Erythroblast (primary cell): ENCODE measurements at regions not wholly inside any gene's neighbourhood (a gene's known extent, or its start where the extent isn't known, plus 50 kb on each side); places are given as distances from the start of the nearest gene placed in this dataset.
"Not testable (repeated sequence)": the region's sequence is repeated elsewhere in the genome, so short reads cannot be mapped to it uniquely, and the experiment has no call there.

Experiments
- DNase-seq, 2 experiments: peaks; one replicate each; lab custom pipeline; 2025; lab: John Stamatoyannopoulos, UW
- GATA1 ChIP-seq: IDR thresholded peaks from 2 replicates; pipeline ENCODE4 v1.6.1; 2011; ENCODE audit warnings: low read depth, mild to moderate bottlenecking, control low read depth, low read length, moderate library complexity
- POLR2A ChIP-seq: IDR thresholded peaks from 2 replicates; pipeline ENCODE4 v1.6.1; 2011; ENCODE audit warnings: mild to moderate bottlenecking, low read length

DNA sequence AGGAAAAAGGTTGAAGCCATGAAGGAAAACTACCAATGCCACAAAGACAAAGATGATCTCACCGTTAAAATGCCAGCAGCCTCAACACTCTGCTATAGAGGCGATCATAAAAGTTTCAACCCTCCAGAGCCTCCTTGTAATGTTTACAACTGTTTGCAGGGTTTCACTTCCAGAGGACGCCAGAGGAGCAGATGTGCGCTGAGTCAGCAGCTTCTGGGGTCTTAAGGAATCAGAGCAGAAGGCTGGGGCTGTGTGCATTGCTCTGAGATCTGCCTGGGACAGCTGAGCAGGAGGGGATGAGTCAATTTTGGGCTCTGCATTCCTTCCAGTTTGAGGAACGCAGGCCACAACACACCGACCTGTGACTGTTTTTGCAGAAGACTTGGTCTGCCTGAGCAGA, 98.3 kb downstream of the TMEM130 start:
- no peak for TF ChIP-seq GATA1
- TF ChIP-seq POLR2A = no peak
- DNase-seq = no peak

- DNase-seq = no peak
- TF ChIP-seq GATA1 = no peak
- no peak for TF ChIP-seq POLR2A
Measured at GRCh38 chr7:98771941-98772603, 97.7 kb downstream of the TMEM130 start.

DNA sequence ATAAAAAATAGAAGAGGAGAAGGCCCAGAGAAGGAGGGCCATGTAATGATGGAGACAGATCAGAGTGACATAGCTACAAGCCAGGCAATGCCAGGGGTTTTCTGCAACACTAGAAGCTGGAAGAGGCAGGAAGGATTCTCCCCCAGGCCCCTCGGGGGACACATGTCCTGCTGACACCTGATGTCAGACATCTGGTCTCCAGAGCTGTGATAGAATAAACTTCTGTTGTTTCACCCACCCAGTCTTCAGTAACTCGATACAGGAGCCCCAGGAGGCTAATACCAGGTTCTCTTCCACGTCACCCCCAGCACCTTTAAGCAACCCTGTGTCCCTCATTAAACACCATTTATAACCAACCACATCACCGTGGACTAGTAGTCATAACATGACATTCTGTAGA, 94.9 kb downstream of the TMEM130 start:
- no peak for TF ChIP-seq POLR2A
- no peak for TF ChIP-seq GATA1

DNA sequence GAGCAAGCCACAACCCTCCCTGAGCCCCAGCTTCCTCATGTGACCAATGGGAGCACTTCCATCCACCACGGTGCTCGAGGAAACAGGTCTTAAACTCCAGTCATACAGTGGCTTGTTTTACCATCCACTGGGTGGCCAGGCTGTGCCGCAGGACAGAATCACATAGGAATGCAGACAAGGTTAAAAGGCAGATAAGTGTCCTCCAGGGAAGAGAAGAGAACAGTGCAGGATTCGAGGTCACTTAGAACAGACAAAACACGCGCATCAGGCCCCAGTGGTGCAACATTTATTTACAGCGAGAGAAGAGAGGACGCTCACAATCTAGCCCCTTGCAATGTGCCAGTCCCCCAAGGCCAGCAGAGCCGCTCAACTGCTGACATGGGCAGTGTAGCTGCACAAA, 92.8 kb downstream of the TMEM130 start:
- DNase-seq = no peak
- no peak for TF ChIP-seq POLR2A
- no peak for TF ChIP-seq GATA1

More for the DNA sequence above, 94.9 kb downstream of the TMEM130 start:
- no peak for DNase-seq

DNA sequence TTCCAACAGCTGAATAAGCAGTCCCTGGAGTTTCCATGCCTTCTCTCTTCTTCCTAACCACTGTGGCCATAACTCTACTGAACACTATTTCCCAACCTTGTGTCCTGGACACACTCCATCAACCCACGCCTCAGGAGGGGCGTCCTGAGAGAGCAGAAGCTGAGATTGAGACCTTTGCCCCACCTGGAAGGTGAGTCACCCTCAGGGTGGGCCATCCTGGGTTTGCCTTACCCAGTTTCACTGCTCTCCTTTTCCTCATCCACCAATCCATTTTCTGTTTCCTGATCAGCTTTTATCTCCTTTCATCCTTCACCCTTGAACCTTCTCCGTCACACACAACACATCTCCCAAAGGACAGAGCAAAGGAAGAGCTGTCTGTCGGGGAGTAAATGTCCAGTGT, 91.4 kb downstream of the TMEM130 start:
- no peak for TF ChIP-seq POLR2A
- TF ChIP-seq GATA1 = no peak
- no peak for DNase-seq

- DNase-seq = no peak
- TF ChIP-seq GATA1 = no peak
- TF ChIP-seq POLR2A = no peak
Measured at GRCh38 chr7:98779800-98780587, 89.8 kb downstream of the TMEM130 start.

DNA sequence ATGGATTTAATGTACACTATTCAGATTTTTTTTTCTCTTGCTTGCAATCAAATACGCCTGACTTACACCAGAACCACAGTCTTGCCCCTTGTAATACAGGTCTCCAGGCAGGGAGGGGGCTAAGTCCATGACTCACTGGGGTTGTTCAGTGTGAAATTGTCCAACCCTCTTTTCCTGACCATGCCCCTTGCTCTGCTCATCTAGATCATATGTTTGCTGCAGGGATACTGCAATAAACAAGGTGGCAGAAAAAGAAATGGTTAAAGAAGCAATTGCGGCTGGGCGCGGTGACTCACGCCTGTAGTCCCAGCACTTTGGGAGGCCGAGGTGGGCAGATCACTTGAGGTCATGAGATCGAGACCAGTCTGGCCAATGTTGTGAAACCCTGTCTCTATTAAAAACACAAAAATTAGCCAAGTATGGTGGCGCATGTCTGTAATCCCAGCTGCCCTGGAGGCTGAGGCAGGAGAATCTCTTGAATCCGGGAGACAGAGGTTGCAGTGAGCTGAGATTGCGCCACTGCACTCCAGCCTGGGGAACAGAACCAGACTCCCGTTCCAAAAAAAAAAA, 85.5 kb downstream of the TMEM130 start:
- no peak for TF ChIP-seq POLR2A
- TF ChIP-seq GATA1 = no peak
- no peak for DNase-seq

DNA sequence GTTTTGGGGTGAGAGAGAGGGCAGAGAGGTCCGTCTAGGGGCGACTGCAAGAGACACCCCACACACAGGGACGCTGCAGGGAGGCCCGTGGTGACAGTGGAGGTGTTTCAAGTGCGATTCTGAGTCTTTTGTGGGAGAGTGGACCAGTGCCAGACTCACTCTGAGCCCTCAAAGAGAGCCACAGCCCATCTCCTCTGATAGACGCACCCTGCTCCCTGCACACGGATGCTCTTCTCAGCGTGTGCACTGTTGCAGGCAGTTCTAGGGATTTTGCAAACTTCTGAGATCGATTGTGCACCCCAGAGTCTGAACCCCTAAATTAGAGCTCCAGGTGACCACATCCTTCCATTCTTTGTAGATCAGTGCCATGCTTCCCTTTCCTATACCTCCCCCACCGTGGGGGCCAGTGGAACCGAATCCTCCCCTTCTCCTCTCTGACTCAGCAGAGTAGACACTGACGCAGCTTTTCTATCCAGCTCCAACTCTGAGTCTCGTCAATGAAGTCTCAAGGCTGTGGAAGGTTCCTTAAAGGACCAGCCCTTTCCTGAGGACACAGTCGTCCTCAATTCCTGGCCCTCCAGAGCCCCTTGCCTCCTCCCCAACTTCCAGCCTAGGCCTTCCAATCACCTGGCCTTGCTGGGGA, 83.8 kb downstream of the TMEM130 start:
- TF ChIP-seq POLR2A = no peak
- TF ChIP-seq GATA1 = no peak
- DNase-seq = no peak

DNA sequence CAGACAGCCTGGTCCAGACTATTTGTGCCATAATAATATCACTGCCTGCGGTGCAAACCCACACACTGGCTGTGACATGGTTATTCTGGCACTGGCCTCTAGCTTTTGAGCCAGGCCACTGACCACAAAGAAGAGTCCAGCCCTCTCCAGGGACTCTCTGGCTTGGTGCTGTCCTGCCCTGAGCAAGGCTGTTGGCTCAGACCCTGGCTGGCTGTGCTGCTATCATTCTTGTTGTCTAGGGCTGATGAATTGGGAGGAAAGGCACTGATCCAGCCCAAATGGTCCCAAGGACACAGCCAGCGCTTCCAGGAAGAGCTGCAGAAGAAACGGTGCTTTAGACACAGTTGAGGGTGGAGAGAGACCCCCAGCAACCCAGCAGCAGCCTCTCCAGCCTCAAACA, 80.8 kb downstream of the TMEM130 start:
- no peak for TF ChIP-seq GATA1
- TF ChIP-seq POLR2A = no peak
- no peak for DNase-seq

DNA sequence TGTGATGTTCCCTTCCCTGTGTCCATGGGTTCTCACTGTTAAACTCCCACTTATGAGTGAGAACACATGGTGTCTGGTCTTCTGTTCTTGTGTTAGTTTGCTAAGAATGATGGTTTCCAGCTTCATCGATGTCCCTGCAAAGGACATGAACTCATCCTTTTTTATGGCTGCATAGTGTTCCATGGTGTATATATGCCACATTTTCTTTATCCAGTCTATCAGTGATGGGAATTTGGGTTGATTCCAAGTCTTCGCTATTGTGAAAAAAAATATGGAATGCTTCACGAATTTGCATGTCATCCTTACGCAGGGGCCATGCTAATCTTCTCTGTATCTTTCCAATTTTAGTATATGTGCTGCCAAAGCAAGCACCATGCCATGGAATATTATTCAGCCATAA, 75.4 kb downstream of the TMEM130 start:
- not testable (repeated sequence) for DNase-seq

- DNase-seq = no peak
- no peak for TF ChIP-seq POLR2A
- TF ChIP-seq GATA1 = no peak
Measured at GRCh38 chr7:98795741-98796493, 73.9 kb downstream of the TMEM130 start.
